GM23338 (cell line): ENCODE measurements at regions not wholly inside any gene's neighbourhood (a gene's known extent, or its start where the extent isn't known, plus 50 kb on each side); places are given as distances from the start of the nearest gene placed in this dataset.

Source experiments
- ATAC-seq: fragments of 200-7000 bp; cut with Tn5 transposase; 3 replicates; pipeline ENCODE4 v1.9.1; 2020
- DNase-seq: peaks from one replicate; pipeline ENCODE4 v3.0.0-alpha.2; 2015; ENCODE audit warnings: low spot score
- H2AFZ ChIP-seq: fragments of 200-600 bp; sonication (generic); 2 replicates; pipeline ENCODE4 v1.8.0; 2016; ENCODE audit warnings: antibody characterized with exemption, mild to moderate bottlenecking, moderate library complexity
- H3F3A ChIP-seq: fragments of 200-600 bp; sonication (generic); replicated peaks from 2 replicates; pipeline ENCODE4 v1.8.0; 2017; ENCODE audit warnings: antibody characterized with exemption, mixed run types, low read depth
- H3K27ac ChIP-seq: fragments of 200-600 bp; sonication (generic); 2 replicates; pipeline ENCODE4 v1.6.1; 2016; ENCODE audit warnings: low read depth
- H3K27me3 ChIP-seq: fragments of 200-600 bp; sonication (generic); 2 replicates; pipeline ENCODE4 v1.8.0; 2016; ENCODE audit warnings: mild to moderate bottlenecking, mixed run types, moderate library complexity; ENCODE audit not compliant: insufficient read depth
- H3K36me3 ChIP-seq: fragments of 200-600 bp; sonication (generic); 2 replicates; pipeline ENCODE4 v1.8.0; 2016; ENCODE audit warnings: mild to moderate bottlenecking; ENCODE audit not compliant: insufficient read depth
- H3K4me1 ChIP-seq: fragments of 200-600 bp; sonication (generic); 2 replicates; pipeline ENCODE4 v1.8.0; 2016; ENCODE audit warnings: mild to moderate bottlenecking, moderate library complexity; ENCODE audit not compliant: insufficient read depth
- H3K4me2 ChIP-seq: fragments of 200-600 bp; sonication (generic); 2 replicates; pipeline ENCODE4 v1.7.1; 2017; ENCODE audit warnings: mixed run types
- H3K4me3 ChIP-seq: fragments of 200-600 bp; sonication (generic); 2 replicates; pipeline ENCODE4 v1.6.1; 2016; ENCODE audit warnings: mixed run types
- H3K79me2 ChIP-seq: fragments of 200-600 bp; sonication (generic); replicated peaks from 2 replicates; pipeline ENCODE4 v1.8.0; 2017; ENCODE audit warnings: mild to moderate bottlenecking; ENCODE audit not compliant: insufficient read depth
- H3K9me2 ChIP-seq: fragments of 200-600 bp; sonication (generic); 2 replicates; pipeline ENCODE4 v1.8.0; 2017; ENCODE audit not compliant: insufficient read depth
- H4K20me1 ChIP-seq: fragments of 200-600 bp; sonication (generic); replicated peaks from 2 replicates; pipeline ENCODE4 v1.8.0; 2017; ENCODE audit warnings: mild to moderate bottlenecking; ENCODE audit not compliant: insufficient read depth
- H3K27ac Mint-ChIP-seq: 2 replicates; pipeline ENCODE4 v1.8.0; 2020; ENCODE audit warnings: inconsistent platforms, mild to moderate bottlenecking, moderate library complexity, mixed read lengths
- H3K27me3 Mint-ChIP-seq: 3 replicates; pipeline ENCODE4 v1.8.0; 2022; ENCODE audit warnings: low read depth, mild to moderate bottlenecking, moderate library complexity, mixed read lengths, inconsistent platforms; ENCODE audit not compliant: insufficient read depth, poor library complexity
- H3K36me3 Mint-ChIP-seq: 3 replicates; pipeline ENCODE4 v1.8.0; 2021; ENCODE audit warnings: low read depth, mild to moderate bottlenecking, inconsistent platforms, moderate library complexity, mixed read lengths
- H3K4me1 Mint-ChIP-seq: 3 replicates; pipeline ENCODE4 v1.8.0; 2020; ENCODE audit warnings: mild to moderate bottlenecking, inconsistent platforms, mixed read lengths
- H3K4me3 Mint-ChIP-seq: 3 replicates; pipeline ENCODE4 v1.8.0; 2021; ENCODE audit warnings: moderate library complexity, mild to moderate bottlenecking, inconsistent platforms, mixed read lengths
- H3K9me3 Mint-ChIP-seq: 3 replicates; pipeline ENCODE4 v1.8.0; 2020; ENCODE audit warnings: moderate library complexity, mild to moderate bottlenecking, inconsistent platforms, mixed read lengths
- CREB1 ChIP-seq: fragments of 250-450 bp; sonication (Bioruptor Pico); IDR thresholded peaks from 2 replicates; pipeline ENCODE4 v1.5.0; 2020; ENCODE audit warnings: low read depth, mild to moderate bottlenecking, moderate library complexity
- EZH2phosphoT487 ChIP-seq: fragments of 200-600 bp; sonication (generic); IDR thresholded peaks from one replicate; pipeline ENCODE4 v1.8.1; 2018; ENCODE audit warnings: antibody characterized with exemption; ENCODE audit not compliant: unreplicated experiment
- JUNB ChIP-seq: IDR thresholded peaks from one replicate; pipeline ENCODE4 v1.6.1; 2016; ENCODE audit warnings: antibody characterized with exemption; ENCODE audit not compliant: unreplicated experiment
- NANOG ChIP-seq: IDR thresholded peaks from 2 replicates; pipeline ENCODE4 v1.6.1; 2016; ENCODE audit warnings: antibody characterized with exemption, borderline replicate concordance
- POLR2AphosphoS5 ChIP-seq: IDR thresholded peaks from 2 replicates; pipeline ENCODE4 v1.6.1; 2016; ENCODE audit warnings: antibody characterized with exemption, low read depth
- ZNF114 ChIP-seq: fragments of 250-450 bp; sonication (Bioruptor Pico); IDR thresholded peaks from 2 replicates; pipeline ENCODE4 v1.5.0; 2020; ENCODE audit warnings: mild to moderate bottlenecking, moderate library complexity
- ZNF331 ChIP-seq: fragments of 250-450 bp; sonication (Bioruptor Pico); IDR thresholded peaks from 2 replicates; pipeline ENCODE4 v1.5.0; 2020; ENCODE audit warnings: low read depth, mild to moderate bottlenecking, moderate library complexity
- TF ChIP-seq, protein P1 (sequence below): IDR thresholded peaks from one replicate; pipeline ENCODE4 v1.6.1; 2018; ENCODE audit warnings: antibody characterized with exemption; ENCODE audit not compliant: unreplicated experiment
- TF ChIP-seq, protein P2 (sequence below), 2 experiments: fragments of 200-600 bp in 1 of 2; sonication (generic) in 1 of 2; conservative IDR thresholded peaks; 2 replicates each; pipeline versions ENCODE4 v1.5.1 to v1.6.1; 2016 to 2017; ENCODE audit warnings: antibody characterized with exemption in 2 of 2, low read depth in 2 of 2, mild to moderate bottlenecking in 2 of 2, moderate library complexity in 1 of 2
- TF ChIP-seq, protein P3 (sequence below): fragments of 250-450 bp; sonication (Bioruptor Pico); IDR thresholded peaks from 2 replicates; pipeline ENCODE4 v1.5.0; 2020; ENCODE audit warnings: mild to moderate bottlenecking, moderate library complexity
- TF ChIP-seq, protein P4 (sequence below): IDR thresholded peaks from 2 replicates; pipeline ENCODE4 v1.6.1; 2016; ENCODE audit warnings: antibody characterized with exemption

DNA sequence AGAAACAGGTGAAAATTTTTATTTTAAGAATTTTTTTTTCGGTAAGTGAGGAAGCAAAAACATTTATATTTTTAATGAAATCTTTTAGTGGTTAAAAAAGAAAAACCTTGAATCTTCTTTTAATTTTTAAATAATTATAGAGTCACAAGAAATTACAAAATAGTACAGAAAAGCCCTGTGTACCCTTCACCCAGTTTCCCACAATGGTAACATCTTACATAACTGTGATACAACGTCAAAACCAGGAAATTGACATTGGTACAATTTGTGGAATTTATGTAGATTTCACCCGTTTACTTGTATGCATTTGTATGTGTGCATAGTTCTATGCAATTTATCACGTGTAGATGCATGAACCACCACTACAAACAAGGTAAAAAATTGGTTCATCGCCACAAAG is 285.9 kb downstream of the MTX2 start:
- Histone ChIP-seq H3K27me3 (peaks cover 8% of the 10 kb centered on the region), H3K4me3 (no peak overlapping the region), H3K4me2 (no peak overlapping the region), H4K20me1 (no peaks in the 10 kb centered on the region), H2AFZ (no peak overlapping the region), H3K9me2 (no peaks in the 10 kb centered on the region), H3K36me3 (no peaks in the 10 kb centered on the region), H3F3A (no peaks in the 10 kb centered on the region), H3K4me1 (peaks cover 10% of the 10 kb centered on the region), H3K27ac (no peak overlapping the region), H3K79me2 (no peaks in the 10 kb centered on the region)
- Mint-ChIP-seq H3K27me3 (peaks cover 5% of the 10 kb centered on the region), H3K36me3 (no peaks in the 10 kb centered on the region), H3K9me3 (no peaks in the 10 kb centered on the region), H3K4me1 (peaks cover 20% of the 10 kb centered on the region), H3K4me3 (no peak overlapping the region), H3K27ac (no peak overlapping the region)
- ATAC-seq, result no peak
- TF ChIP-seq, protein P1, sequence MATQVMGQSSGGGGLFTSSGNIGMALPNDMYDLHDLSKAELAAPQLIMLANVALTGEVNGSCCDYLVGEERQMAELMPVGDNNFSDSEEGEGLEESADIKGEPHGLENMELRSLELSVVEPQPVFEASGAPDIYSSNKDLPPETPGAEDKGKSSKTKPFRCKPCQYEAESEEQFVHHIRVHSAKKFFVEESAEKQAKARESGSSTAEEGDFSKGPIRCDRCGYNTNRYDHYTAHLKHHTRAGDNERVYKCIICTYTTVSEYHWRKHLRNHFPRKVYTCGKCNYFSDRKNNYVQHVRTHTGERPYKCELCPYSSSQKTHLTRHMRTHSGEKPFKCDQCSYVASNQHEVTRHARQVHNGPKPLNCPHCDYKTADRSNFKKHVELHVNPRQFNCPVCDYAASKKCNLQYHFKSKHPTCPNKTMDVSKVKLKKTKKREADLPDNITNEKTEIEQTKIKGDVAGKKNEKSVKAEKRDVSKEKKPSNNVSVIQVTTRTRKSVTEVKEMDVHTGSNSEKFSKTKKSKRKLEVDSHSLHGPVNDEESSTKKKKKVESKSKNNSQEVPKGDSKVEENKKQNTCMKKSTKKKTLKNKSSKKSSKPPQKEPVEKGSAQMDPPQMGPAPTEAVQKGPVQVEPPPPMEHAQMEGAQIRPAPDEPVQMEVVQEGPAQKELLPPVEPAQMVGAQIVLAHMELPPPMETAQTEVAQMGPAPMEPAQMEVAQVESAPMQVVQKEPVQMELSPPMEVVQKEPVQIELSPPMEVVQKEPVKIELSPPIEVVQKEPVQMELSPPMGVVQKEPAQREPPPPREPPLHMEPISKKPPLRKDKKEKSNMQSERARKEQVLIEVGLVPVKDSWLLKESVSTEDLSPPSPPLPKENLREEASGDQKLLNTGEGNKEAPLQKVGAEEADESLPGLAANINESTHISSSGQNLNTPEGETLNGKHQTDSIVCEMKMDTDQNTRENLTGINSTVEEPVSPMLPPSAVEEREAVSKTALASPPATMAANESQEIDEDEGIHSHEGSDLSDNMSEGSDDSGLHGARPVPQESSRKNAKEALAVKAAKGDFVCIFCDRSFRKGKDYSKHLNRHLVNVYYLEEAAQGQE, result no peak
- TF ChIP-seq, protein P2, sequence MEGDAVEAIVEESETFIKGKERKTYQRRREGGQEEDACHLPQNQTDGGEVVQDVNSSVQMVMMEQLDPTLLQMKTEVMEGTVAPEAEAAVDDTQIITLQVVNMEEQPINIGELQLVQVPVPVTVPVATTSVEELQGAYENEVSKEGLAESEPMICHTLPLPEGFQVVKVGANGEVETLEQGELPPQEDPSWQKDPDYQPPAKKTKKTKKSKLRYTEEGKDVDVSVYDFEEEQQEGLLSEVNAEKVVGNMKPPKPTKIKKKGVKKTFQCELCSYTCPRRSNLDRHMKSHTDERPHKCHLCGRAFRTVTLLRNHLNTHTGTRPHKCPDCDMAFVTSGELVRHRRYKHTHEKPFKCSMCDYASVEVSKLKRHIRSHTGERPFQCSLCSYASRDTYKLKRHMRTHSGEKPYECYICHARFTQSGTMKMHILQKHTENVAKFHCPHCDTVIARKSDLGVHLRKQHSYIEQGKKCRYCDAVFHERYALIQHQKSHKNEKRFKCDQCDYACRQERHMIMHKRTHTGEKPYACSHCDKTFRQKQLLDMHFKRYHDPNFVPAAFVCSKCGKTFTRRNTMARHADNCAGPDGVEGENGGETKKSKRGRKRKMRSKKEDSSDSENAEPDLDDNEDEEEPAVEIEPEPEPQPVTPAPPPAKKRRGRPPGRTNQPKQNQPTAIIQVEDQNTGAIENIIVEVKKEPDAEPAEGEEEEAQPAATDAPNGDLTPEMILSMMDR (conservative IDR thresholded peaks at IDR 0.05; ENCODE audit: low read depth in 2 of 2), result no peak
- no peak for TF ChIP-seq ZNF331
- TF ChIP-seq POLR2AphosphoS5, result no peak
- TF ChIP-seq JUNB, result no peak
- no peak for TF ChIP-seq ZNF114 (CRISPR knock-in tag)
- no peak for TF ChIP-seq EZH2phosphoT487
- TF ChIP-seq, protein P3, sequence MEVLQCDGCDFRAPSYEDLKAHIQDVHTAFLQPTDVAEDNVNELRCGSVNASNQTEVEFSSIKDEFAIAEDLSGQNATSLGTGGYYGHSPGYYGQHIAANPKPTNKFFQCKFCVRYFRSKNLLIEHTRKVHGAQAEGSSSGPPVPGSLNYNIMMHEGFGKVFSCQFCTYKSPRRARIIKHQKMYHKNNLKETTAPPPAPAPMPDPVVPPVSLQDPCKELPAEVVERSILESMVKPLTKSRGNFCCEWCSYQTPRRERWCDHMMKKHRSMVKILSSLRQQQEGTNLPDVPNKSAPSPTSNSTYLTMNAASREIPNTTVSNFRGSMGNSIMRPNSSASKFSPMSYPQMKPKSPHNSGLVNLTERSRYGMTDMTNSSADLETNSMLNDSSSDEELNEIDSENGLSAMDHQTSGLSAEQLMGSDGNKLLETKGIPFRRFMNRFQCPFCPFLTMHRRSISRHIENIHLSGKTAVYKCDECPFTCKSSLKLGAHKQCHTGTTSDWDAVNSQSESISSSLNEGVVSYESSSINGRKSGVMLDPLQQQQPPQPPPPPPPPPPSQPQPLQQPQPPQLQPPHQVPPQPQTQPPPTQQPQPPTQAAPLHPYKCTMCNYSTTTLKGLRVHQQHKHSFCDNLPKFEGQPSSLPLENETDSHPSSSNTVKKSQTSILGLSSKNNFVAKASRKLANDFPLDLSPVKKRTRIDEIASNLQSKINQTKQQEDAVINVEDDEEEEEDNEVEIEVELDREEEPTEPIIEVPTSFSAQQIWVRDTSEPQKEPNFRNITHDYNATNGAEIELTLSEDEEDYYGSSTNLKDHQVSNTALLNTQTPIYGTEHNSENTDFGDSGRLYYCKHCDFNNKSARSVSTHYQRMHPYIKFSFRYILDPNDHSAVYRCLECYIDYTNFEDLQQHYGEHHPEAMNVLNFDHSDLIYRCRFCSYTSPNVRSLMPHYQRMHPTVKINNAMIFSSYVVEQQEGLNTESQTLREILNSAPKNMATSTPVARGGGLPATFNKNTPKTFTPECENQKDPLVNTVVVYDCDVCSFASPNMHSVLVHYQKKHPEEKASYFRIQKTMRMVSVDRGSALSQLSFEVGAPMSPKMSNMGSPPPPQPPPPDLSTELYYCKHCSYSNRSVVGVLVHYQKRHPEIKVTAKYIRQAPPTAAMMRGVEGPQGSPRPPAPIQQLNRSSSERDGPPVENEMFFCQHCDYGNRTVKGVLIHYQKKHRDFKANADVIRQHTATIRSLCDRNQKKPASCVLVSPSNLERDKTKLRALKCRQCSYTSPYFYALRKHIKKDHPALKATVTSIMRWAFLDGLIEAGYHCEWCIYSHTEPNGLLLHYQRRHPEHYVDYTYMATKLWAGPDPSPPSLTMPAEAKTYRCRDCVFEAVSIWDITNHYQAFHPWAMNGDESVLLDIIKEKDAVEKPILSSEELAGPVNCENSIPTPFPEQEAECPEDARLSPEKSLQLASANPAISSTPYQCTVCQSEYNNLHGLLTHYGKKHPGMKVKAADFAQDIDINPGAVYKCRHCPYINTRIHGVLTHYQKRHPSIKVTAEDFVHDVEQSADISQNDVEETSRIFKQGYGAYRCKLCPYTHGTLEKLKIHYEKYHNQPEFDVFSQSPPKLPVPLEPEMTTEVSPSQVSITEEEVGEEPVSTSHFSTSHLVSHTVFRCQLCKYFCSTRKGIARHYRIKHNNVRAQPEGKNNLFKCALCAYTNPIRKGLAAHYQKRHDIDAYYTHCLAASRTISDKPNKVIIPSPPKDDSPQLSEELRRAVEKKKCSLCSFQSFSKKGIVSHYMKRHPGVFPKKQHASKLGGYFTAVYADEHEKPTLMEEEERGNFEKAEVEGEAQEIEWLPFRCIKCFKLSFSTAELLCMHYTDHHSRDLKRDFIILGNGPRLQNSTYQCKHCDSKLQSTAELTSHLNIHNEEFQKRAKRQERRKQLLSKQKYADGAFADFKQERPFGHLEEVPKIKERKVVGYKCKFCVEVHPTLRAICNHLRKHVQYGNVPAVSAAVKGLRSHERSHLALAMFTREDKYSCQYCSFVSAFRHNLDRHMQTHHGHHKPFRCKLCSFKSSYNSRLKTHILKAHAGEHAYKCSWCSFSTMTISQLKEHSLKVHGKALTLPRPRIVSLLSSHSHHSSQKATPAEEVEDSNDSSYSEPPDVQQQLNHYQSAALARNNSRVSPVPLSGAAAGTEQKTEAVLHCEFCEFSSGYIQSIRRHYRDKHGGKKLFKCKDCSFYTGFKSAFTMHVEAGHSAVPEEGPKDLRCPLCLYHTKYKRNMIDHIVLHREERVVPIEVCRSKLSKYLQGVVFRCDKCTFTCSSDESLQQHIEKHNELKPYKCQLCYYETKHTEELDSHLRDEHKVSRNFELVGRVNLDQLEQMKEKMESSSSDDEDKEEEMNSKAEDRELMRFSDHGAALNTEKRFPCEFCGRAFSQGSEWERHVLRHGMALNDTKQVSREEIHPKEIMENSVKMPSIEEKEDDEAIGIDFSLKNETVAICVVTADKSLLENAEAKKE (CRISPR knock-in tag), result no peak
- TF ChIP-seq, protein P4, sequence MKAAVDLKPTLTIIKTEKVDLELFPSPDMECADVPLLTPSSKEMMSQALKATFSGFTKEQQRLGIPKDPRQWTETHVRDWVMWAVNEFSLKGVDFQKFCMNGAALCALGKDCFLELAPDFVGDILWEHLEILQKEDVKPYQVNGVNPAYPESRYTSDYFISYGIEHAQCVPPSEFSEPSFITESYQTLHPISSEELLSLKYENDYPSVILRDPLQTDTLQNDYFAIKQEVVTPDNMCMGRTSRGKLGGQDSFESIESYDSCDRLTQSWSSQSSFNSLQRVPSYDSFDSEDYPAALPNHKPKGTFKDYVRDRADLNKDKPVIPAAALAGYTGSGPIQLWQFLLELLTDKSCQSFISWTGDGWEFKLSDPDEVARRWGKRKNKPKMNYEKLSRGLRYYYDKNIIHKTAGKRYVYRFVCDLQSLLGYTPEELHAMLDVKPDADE, result no peak
- no peak for TF ChIP-seq NANOG
- TF ChIP-seq CREB1 (CRISPR knock-in tag), result no peak
- no peak for DNase-seq
